ENCODE measurements at regions not wholly inside any gene's neighbourhood (a gene's known extent, or its start where the extent isn't known, plus 50 kb on each side); places are given as distances from the start of the nearest gene placed in this dataset.

DNA sequence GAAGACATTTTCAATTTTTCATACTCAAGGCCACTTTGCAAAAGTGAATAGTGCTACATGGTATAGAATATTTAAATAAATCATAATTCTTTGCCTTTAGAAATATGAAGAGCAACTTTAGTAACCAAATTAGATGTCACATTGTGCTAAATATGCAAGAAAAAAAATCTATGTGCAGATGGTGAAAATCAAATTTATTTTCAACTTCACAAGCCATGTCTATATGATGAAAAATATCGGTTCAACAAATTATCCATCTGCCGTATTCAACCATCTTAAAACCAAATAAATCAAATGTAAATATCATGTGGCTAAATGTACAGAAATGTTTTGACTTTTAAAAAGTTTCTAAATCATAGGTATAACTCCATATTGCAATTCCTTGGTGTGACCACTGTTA lies 398.2 kb downstream of the PABPC4L start:
- DNase-seq (ENCODE audit: low spot score) (no peak), ATAC-seq (ENCODE audit: low FRiP score) (no peak)
- TF ChIP-seq, protein P1, sequence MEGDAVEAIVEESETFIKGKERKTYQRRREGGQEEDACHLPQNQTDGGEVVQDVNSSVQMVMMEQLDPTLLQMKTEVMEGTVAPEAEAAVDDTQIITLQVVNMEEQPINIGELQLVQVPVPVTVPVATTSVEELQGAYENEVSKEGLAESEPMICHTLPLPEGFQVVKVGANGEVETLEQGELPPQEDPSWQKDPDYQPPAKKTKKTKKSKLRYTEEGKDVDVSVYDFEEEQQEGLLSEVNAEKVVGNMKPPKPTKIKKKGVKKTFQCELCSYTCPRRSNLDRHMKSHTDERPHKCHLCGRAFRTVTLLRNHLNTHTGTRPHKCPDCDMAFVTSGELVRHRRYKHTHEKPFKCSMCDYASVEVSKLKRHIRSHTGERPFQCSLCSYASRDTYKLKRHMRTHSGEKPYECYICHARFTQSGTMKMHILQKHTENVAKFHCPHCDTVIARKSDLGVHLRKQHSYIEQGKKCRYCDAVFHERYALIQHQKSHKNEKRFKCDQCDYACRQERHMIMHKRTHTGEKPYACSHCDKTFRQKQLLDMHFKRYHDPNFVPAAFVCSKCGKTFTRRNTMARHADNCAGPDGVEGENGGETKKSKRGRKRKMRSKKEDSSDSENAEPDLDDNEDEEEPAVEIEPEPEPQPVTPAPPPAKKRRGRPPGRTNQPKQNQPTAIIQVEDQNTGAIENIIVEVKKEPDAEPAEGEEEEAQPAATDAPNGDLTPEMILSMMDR (IDR thresholded peaks at IDR 0.05), result no peak

DNA sequence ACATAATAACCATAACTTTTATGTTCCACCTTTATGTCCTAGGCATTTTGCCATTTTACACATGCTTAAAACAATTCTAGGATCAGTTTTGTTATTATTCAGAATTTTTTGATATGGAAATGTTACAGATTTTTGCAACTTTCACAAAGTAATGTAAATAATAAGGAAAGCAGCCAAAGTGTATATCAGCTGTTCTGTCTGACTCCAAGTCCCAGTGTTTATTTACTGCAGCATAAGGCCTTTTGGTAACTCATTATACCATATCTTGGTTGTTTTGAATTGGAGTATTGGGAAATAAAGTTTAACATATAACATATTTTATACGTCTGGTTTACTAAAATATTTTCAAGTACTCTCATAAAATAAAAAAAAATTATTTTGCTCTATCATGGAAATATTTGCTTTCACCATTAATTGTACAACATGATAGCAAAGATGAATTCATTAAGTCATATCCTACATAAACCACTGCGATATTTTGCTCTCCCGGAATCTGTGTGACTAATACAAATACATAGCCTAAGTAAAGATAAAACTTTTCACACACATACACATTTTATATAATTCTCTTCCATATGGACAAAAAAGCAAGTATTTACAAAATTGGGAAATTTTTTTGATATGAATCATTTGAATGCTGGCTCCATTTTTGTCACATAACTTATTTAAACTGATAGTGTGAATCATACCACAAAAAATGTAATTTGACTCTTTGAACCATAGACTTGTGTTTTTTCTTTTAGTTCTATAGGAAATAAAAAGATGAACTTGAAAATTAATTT lies 399.0 kb downstream of the PABPC4L start:
- DNase-seq (ENCODE audit: low spot score) (no peak), ATAC-seq (ENCODE audit: low FRiP score) (no peak)
- TF ChIP-seq, protein P1 (IDR thresholded peaks at IDR 0.05), result no peak

DNA sequence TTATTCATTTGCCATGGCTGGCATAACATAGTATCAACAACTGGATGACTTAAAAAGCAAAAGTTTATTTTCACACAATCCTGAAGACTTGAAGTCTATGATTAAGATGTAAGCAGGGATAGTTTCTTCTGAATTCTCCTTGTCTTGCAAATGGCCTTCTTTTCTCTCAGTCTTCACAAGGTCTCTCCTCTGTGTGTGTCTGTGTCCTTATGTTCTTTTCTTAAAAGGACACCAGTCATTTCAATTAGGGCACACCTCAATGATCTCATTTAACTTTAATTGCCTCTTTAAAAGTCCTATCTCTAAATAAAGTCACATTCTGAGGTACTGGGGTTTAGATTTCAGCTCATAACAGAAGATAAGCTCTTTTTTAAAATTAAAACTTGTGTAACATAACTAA lies 399.7 kb downstream of the PABPC4L start:
- TF ChIP-seq, protein P1 (IDR thresholded peaks at IDR 0.05), result no peak
- ATAC-seq (ENCODE audit: low FRiP score) (no peak), DNase-seq (ENCODE audit: low spot score) (no peak)

DNA sequence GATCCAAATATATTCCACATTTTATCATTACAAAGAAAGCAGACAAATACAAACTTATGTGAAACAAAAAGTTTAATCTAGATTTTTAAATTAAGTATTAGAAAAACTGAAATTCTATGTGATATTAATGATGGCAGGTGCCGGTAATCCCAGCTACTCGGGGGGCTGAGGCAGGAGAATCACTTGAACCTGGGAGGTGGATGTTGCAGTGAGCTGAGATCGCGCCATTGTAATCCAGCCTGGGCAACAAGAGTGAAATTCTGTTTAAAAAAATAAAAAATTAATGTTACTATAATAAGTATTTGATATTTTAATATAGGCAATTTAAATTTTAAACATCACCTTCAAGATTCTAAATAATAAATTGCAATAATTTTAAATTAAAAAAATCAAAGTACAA lies 400.6 kb downstream of the PABPC4L start:
- TF ChIP-seq, protein P1 (IDR thresholded peaks at IDR 0.05), result no peak
- DNase-seq (ENCODE audit: low spot score) (no peak), ATAC-seq (ENCODE audit: low FRiP score) (no peak)

DNA sequence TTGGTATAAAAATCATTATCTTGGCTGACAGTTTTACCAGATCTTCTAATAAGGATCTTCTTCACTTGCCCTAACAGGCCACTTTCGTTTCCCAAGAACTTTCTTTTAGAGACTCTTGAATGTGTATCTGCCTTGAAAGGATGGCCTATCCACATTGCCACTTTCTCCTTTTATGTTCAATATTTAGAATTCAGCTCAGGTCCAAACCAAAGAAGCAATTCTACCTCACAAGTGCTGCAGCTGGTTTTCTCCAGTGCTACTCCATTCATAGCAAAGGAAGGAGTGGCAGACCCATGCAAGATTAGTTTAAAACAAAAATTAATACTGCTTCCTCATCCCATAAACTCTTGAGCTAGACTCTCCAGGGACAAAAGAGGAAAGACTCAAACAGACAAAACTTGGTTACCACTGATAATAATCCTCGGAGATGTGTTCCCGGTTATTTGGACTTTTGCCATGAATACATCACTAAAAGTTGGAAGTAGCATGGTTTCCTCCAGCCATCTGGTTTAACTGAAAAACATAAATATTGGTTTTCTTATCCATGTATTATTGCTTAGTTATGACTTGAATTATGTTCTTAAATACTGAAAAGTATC lies 401.8 kb downstream of the PABPC4L start:
- TF ChIP-seq, protein P1 (IDR thresholded peaks at IDR 0.05), result no peak
- ATAC-seq (ENCODE audit: low FRiP score), result no peak
- DNase-seq (ENCODE audit: low spot score), result no peak

DNA sequence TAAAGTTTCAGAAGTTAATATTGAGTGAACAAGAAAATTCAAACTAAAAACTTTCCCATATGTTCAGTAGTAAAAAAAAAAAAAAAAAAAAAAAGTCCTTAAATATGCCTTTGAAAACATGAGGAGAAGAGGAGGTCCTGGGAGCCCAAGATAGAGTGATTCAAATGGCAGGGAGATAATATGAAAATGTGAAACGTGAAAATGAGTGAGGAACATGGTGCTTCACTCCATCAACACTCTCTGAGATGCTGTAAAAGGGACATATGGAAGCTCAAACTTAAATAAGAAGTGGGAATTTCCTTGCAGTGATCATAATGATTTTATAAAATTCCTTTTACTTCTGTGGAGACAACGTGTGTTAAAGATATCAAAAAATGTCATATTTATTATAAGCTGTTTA lies 423.9 kb downstream of the PABPC4L start:
- ATAC-seq (ENCODE audit: low FRiP score) (no peak), DNase-seq (ENCODE audit: low spot score) (no peak)
- TF ChIP-seq, protein P1 (IDR thresholded peaks at IDR 0.05), result no peak

DNA sequence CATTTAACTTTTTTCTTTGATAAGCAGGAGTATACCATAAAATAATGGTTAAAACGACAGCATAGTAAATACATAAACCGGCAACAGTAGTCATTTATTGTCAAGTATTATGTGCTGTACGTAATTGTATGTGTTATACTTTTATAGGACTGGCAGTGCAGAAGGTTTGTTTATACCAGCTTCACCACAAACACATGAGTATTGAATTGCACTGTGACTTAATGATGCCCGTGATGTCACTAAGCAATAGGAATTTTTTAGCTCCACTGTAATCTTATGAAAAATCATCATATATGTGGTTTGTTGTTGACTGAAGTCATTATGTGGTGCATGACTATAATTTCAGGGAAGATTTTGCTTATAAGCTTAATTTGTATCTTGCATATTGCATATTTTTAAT lies 424.6 kb downstream of the PABPC4L start:
- TF ChIP-seq, protein P1 (IDR thresholded peaks at IDR 0.05), result no peak
- ATAC-seq (ENCODE audit: low FRiP score) (no peak), DNase-seq (ENCODE audit: low spot score) (no peak)
